Stomach (tissue), 8 donors: ENCODE measurements at regions not wholly inside any gene's neighbourhood (a gene's known extent, or its start where the extent isn't known, plus 50 kb on each side); places are given as distances from the start of the nearest gene placed in this dataset.

Source experiments
- DNase-seq, 2 donors: peaks; one replicate each; pipeline versions ENCODE4 v3.0.0 to v3.0.0-alpha.2; 2013 to 2019
- H3K27ac ChIP-seq, 5 donors: fragments of 200-600 bp in 4 of 5; sonication (generic) in 4 of 5; one replicate each; pipeline ENCODE4 v1.5.1; 2013 to 2019; ENCODE audit warnings: mild to moderate bottlenecking in 1 of 5, moderate library complexity in 1 of 5
- H3K27me3 ChIP-seq, 3 donors: fragments of 200-600 bp; sonication (generic); one replicate each; pipeline ENCODE4 v1.5.1; 2017 to 2019; ENCODE audit warnings: mixed run types in 1 of 3
- H3K36me3 ChIP-seq, 4 donors: fragments of 200-600 bp; sonication (generic); 1 replicate in 3 of 4; 2 replicates in 1 of 4; pipeline ENCODE4 v1.5.1; 2016 to 2019
- H3K4me1 ChIP-seq, 4 donors: fragments of 200-600 bp; sonication (generic); one replicate each; pipeline ENCODE4 v1.5.1; 2016 to 2019
- H3K4me3 ChIP-seq, 4 donors: fragments of 200-600 bp; sonication (generic) in 3 of 4; one replicate each; pipeline ENCODE4 v1.5.1; 2016 to 2019; ENCODE audit warnings: mild to moderate bottlenecking in 1 of 4
- H3K9me3 ChIP-seq, 4 donors: fragments of 200-600 bp; sonication (generic); one replicate each; pipeline ENCODE4 v1.5.1; 2016 to 2019
- EP300 ChIP-seq: sonication (generic); formaldehyde crosslinking; IDR thresholded peaks from one replicate; pipeline ENCODE4 v1.6.1; 2017; ENCODE audit warnings: antibody characterized with exemption
- POLR2A ChIP-seq, 4 donors: fragments of 450-650 bp; IDR thresholded peaks; one replicate each; pipeline ENCODE4 v1.6.1; 2016; ENCODE audit warnings: antibody characterized with exemption in 4 of 4, control low read depth in 2 of 4, mild to moderate bottlenecking in 1 of 4, moderate library complexity in 1 of 4
- POLR2AphosphoS5 ChIP-seq, 3 donors: sonication (generic); formaldehyde crosslinking; IDR thresholded peaks; one replicate each; pipeline ENCODE4 v1.6.1; 2016; ENCODE audit warnings: antibody characterized with exemption in 3 of 3
- WGBS, 5 donors: extraction: QIAGEN DNeasy Blood & Tissue Kit in 3 of 5; methylation state at CpG; one replicate each; pipeline versions ENCODE4 v1.1.5 to v1.1.7; 2013 to 2018; 5-methylcytosine and 5-hydroxymethylcytosine counted together
- intact Hi-C: fragments of 100-400 bp; cut with DNase I; formaldehyde crosslinking; loops from one replicate; pipeline ENCODE4 v1.15.1; 2023; ENCODE audit warnings: low total_unique reads
- TF ChIP-seq, protein P1 (sequence below), 7 experiments: fragments of 450-650 bp in 4 of 7; fragments of 200-600 bp in 3 of 7; sonication (generic) in 3 of 7; IDR thresholded peaks; one replicate each; pipeline ENCODE4 v1.5.1; 2016 to 2019; ENCODE audit warnings: antibody characterized with exemption in 7 of 7, control low read depth in 2 of 7, mild to moderate bottlenecking in 1 of 7
- donor health status: healthy with polysubstance abuse.
- donor health status: Bipolar disorder and iron deficiency.
- donor health status: healthy.

DNA sequence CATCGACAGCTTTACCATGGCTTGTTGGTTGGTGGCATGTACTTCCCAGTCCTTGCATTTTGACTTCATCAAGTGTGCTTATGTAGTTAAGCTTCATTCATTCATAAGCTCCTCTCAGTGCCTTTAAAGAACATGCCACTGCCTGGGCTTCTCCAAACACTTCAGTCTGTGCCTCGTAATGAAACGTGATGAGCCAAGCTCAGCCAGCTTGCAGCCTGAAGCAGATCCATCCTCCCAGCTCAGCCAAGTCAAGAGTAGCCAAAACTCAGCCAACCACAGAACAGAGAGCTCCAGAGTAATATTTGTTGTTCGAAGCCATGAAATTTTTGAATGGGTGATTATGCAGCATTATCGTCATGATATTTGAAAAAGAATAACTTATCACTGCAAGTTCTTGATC lies 989.7 kb downstream of the EFNB2 start:
- no peaks in the 10 kb centered on the region for H3K4me1 ChIP-seq
- TF ChIP-seq EP300: no peak
- TF ChIP-seq, protein P1, sequence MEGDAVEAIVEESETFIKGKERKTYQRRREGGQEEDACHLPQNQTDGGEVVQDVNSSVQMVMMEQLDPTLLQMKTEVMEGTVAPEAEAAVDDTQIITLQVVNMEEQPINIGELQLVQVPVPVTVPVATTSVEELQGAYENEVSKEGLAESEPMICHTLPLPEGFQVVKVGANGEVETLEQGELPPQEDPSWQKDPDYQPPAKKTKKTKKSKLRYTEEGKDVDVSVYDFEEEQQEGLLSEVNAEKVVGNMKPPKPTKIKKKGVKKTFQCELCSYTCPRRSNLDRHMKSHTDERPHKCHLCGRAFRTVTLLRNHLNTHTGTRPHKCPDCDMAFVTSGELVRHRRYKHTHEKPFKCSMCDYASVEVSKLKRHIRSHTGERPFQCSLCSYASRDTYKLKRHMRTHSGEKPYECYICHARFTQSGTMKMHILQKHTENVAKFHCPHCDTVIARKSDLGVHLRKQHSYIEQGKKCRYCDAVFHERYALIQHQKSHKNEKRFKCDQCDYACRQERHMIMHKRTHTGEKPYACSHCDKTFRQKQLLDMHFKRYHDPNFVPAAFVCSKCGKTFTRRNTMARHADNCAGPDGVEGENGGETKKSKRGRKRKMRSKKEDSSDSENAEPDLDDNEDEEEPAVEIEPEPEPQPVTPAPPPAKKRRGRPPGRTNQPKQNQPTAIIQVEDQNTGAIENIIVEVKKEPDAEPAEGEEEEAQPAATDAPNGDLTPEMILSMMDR (IDR thresholded peaks at IDR 0.05): no peak
- TF ChIP-seq POLR2AphosphoS5 (IDR thresholded peaks at IDR 0.05): no peak
- no peak overlapping the region for H3K27ac ChIP-seq
- H3K9me3 ChIP-seq: no peaks in the 10 kb centered on the region
- H3K27me3 ChIP-seq: no peaks in the 10 kb centered on the region
- H3K36me3 ChIP-seq: no peaks in the 10 kb centered on the region
- DNase-seq: no peak
- WGBS, 5 donors: 66 to 86% (median 80%) methylated on average over 5 of the region's 5 CpGs
- H3K4me3 ChIP-seq: no peak overlapping the region
- intact Hi-C loops: no loop called here

DNA sequence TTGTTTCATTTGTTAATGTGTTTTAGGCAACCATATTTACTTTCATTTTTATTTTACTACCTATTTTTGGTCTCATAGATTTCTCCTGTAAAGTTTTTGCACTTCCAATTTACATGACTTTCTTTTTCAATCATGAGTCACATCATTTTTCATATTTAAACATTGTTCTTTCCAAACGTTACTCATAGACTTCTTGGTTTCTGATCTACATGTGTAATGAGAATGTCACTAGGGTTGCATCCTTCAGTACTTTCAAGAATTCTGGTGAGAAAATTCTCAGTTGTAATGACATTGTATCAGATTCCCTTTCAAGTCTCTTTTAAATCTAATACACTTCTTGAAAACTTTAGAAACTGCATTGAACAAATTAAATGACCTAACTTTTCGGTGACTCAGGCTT lies 991.7 kb downstream of the EFNB2 start:
- Histone ChIP-seq H3K36me3 (no peaks in the 10 kb centered on the region), H3K9me3 (no peaks in the 10 kb centered on the region), H3K27me3 (no peaks in the 10 kb centered on the region), H3K4me1 (no peaks in the 10 kb centered on the region), H3K27ac (no peak overlapping the region), H3K4me3 (no peak overlapping the region)
- intact Hi-C loops: no loop called here
- TF ChIP-seq, protein P1 (IDR thresholded peaks at IDR 0.05): no peak
- TF ChIP-seq EP300: no peak
- TF ChIP-seq POLR2A (IDR thresholded peaks at IDR 0.05): no peak
- no peak for TF ChIP-seq POLR2AphosphoS5 (IDR thresholded peaks at IDR 0.05)
- DNase-seq: no peak
- WGBS, 5 donors: 64 to 75% (median 69%) methylated on average over 2 of the region's 2 CpGs

DNA sequence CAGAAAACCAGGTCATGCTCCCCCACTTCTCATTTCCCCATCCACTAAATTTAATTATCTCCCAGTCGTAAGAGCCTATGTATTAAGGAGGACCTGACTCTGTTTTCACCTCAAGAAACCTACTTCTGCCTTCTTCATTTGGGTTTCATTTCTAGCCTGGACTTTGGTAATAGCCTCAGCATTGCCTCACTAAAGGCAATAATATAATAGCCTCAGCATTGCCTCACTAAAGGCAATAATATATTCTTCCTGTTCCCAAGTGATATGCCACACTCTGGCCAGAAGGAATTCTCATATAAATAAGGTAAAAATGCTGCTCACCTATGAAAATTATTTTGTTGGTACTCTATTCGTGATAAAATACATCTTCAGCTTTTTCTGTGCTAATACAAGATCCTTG lies 993.9 kb downstream of the EFNB2 start:
- no peaks in the 10 kb centered on the region for H3K27me3 ChIP-seq
- DNase-seq: no peak
- intact Hi-C loops: no loop called here

DNA sequence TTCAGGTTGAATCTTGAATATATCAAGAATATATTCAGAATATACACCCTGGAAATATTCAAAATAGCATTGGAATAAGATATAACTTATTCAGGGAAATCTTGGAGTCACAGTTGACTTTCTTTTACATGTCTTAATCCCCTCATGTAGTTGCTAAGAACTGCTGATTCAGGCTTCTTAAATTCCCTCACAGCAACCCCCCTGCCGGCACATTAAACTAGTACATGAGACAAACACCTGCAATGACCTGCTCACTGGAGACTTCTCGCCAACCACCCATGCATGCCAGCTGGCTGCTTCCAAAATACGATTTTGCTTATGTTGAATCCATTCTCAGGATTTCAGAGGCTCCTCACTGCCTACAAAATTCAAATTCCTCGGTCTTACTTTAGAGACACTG lies 997.1 kb downstream of the EFNB2 start:
- 77 to 90% (median 80%) methylated on average over 4 of the region's 4 CpGs for WGBS, 5 donors
- Histone ChIP-seq H3K9me3 (no peaks in the 10 kb centered on the region), H3K27me3 (no peaks in the 10 kb centered on the region), H3K4me3 (no peak overlapping the region), H3K27ac (no peak overlapping the region), H3K36me3 (no peaks in the 10 kb centered on the region), H3K4me1 (no peaks in the 10 kb centered on the region)
- DNase-seq: no peak
- intact Hi-C loops: no loop called here
- TF ChIP-seq EP300 (no peak), POLR2AphosphoS5 (IDR thresholded peaks at IDR 0.05) (no peak), POLR2A (IDR thresholded peaks at IDR 0.05) (no peak)
- TF ChIP-seq, protein P1 (IDR thresholded peaks at IDR 0.05): no peak

More for the DNA sequence above, 993.9 kb downstream of the EFNB2 start:
- H3K27ac ChIP-seq: no peak overlapping the region
- no peaks in the 10 kb centered on the region for H3K4me1 ChIP-seq
- H3K4me3 ChIP-seq: no peak overlapping the region
- no peaks in the 10 kb centered on the region for H3K9me3 ChIP-seq
- TF ChIP-seq EP300 (no peak), POLR2AphosphoS5 (IDR thresholded peaks at IDR 0.05) (no peak), POLR2A (IDR thresholded peaks at IDR 0.05) (no peak)
- TF ChIP-seq, protein P1 (IDR thresholded peaks at IDR 0.05): no peak
- H3K36me3 ChIP-seq: no peaks in the 10 kb centered on the region
- 76 to 93% (median 87%) methylated on average over 2 of the region's 2 CpGs for WGBS, 5 donors

DNA sequence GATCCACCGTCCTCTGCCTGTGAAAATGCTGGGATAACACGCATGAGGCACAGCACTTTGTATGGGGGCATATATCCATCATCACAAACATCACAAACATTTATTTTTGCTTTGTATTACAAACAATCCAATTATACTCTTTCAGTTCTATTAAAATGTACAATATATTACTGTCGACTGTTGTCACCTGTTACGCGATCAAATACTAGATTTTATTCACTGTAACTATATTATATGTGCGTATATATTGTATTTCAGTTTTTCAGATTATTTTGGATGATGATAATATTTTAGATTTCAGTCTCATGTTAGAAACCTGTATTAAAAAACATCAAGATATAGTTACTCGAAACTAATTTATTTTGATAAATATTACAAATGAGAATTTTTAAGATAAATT lies 998.3 kb downstream of the EFNB2 start:
- no peaks in the 10 kb centered on the region for H3K9me3 ChIP-seq
- H3K36me3 ChIP-seq: no peaks in the 10 kb centered on the region
- no peaks in the 10 kb centered on the region for H3K27me3 ChIP-seq
- intact Hi-C loops: no loop called here
- TF ChIP-seq POLR2A (IDR thresholded peaks at IDR 0.05) (no peak), EP300 (no peak)
- TF ChIP-seq, protein P1 (IDR thresholded peaks at IDR 0.05): no peak
- WGBS, 5 donors: 68 to 94% (median 79%) methylated on average over 7 of the region's 7 CpGs
- DNase-seq: no peak
- no peak overlapping the region for H3K27ac ChIP-seq
- no peaks in the 10 kb centered on the region for H3K4me1 ChIP-seq
- no peak overlapping the region for H3K4me3 ChIP-seq
